HL-60 (cell line): ENCODE measurements at regions not wholly inside any gene's neighbourhood (a gene's known extent, or its start where the extent isn't known, plus 50 kb on each side); places are given as distances from the start of the nearest gene placed in this dataset.

Experiments
- GABPA ChIP-seq: IDR thresholded peaks from 2 replicates; pipeline ENCODE4 v1.6.1; 2012; ENCODE audit warnings: low read depth
- POLR2AphosphoS5 ChIP-seq: IDR thresholded peaks from 2 replicates; pipeline ENCODE4 v1.6.1; 2012; ENCODE audit warnings: low read depth
- SPI1 ChIP-seq: IDR thresholded peaks from 2 replicates; pipeline ENCODE4 v1.6.1; 2012; ENCODE audit warnings: low read depth, mild to moderate bottlenecking, borderline replicate concordance
- TF ChIP-seq, protein P1 (sequence below): IDR thresholded peaks from one replicate; pipeline ENCODE4 v1.5.1; 2011; ENCODE audit warnings: low read length, control low read depth, inconsistent platforms; ENCODE audit not compliant: insufficient read depth
- TF ChIP-seq, protein P2 (sequence below): IDR thresholded peaks from 2 replicates; pipeline ENCODE4 v1.6.1; 2012; ENCODE audit warnings: low read depth; ENCODE audit not compliant: insufficient replicate concordance

DNA sequence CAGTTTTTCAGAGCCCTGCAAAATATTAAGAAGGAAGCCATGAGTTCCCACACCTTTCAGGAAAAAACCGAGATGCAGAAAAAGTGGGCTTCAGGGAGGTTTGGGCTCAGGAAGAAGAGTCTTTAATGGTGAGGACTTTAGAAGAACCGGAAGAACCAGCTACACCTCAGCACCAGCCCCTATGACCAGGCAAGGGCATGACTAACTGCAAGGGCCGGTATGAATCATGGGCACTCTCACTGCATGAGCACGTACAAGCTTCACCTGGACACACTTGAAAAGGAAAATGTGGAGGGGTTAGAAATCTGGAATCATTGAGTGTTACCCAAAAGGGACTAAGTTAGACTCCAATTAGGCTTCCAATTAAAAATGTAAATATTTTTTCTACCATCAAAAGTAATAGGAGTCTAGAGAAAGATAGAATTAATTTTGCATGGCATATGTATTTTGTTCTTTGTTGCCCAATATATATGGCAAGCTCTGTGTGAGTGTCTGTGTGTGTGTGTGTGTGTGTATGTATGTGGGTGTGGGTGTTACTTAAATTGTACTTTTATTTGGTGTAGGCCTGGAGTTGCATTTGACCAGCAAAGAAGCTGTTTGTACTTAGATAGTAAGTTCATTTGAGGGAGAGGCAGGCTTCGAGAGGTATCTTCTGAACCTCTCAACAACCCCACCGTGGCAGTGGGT is 66.5 kb upstream of the THUMPD2 start:
- TF ChIP-seq POLR2AphosphoS5 = no peak
- TF ChIP-seq, protein P1, sequence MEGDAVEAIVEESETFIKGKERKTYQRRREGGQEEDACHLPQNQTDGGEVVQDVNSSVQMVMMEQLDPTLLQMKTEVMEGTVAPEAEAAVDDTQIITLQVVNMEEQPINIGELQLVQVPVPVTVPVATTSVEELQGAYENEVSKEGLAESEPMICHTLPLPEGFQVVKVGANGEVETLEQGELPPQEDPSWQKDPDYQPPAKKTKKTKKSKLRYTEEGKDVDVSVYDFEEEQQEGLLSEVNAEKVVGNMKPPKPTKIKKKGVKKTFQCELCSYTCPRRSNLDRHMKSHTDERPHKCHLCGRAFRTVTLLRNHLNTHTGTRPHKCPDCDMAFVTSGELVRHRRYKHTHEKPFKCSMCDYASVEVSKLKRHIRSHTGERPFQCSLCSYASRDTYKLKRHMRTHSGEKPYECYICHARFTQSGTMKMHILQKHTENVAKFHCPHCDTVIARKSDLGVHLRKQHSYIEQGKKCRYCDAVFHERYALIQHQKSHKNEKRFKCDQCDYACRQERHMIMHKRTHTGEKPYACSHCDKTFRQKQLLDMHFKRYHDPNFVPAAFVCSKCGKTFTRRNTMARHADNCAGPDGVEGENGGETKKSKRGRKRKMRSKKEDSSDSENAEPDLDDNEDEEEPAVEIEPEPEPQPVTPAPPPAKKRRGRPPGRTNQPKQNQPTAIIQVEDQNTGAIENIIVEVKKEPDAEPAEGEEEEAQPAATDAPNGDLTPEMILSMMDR = no peak
- no peak for TF ChIP-seq GABPA
- TF ChIP-seq, protein P2, sequence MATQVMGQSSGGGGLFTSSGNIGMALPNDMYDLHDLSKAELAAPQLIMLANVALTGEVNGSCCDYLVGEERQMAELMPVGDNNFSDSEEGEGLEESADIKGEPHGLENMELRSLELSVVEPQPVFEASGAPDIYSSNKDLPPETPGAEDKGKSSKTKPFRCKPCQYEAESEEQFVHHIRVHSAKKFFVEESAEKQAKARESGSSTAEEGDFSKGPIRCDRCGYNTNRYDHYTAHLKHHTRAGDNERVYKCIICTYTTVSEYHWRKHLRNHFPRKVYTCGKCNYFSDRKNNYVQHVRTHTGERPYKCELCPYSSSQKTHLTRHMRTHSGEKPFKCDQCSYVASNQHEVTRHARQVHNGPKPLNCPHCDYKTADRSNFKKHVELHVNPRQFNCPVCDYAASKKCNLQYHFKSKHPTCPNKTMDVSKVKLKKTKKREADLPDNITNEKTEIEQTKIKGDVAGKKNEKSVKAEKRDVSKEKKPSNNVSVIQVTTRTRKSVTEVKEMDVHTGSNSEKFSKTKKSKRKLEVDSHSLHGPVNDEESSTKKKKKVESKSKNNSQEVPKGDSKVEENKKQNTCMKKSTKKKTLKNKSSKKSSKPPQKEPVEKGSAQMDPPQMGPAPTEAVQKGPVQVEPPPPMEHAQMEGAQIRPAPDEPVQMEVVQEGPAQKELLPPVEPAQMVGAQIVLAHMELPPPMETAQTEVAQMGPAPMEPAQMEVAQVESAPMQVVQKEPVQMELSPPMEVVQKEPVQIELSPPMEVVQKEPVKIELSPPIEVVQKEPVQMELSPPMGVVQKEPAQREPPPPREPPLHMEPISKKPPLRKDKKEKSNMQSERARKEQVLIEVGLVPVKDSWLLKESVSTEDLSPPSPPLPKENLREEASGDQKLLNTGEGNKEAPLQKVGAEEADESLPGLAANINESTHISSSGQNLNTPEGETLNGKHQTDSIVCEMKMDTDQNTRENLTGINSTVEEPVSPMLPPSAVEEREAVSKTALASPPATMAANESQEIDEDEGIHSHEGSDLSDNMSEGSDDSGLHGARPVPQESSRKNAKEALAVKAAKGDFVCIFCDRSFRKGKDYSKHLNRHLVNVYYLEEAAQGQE = no peak
- no peak for TF ChIP-seq SPI1
